Activated CD8-positive, alpha-beta memory T cell treated with anti-CD3 and anti-CD28 coated beads, Interleukin-2, amount 50 U/mL, for 4 hours (primary cell): ENCODE measurements at regions not wholly inside any gene's neighbourhood (a gene's known extent, or its start where the extent isn't known, plus 50 kb on each side); places are given as distances from the start of the nearest gene placed in this dataset.
"Not testable (repeated sequence)": the region's sequence is repeated elsewhere in the genome, so short reads cannot be mapped to it uniquely, and the experiment has no call there.

ENCODE experiments used
- DNase-seq: peaks from one replicate; pipeline ENCODE4 v3.0.0-alpha.2; 2020

DNA sequence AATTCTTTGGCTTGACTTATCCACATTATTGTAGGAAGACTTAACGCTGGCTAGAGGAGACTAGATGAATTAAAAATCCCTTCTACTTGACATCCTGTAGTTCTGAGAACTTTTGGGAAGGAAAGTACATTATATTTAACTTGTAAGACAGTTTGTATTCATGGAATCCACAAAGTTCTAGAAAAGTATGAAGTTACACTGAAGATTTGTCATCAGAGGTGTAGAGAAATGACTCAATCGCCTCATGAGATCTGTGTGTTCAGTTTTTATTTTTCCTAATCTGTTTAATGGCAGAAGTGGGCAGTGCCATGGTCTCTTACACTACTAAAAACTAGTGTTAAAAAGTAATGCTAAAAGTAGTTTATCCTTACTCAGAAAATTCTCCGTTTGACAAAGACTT is 89.1 kb upstream of the SMIM30 start:
- no peak for DNase-seq

DNA sequence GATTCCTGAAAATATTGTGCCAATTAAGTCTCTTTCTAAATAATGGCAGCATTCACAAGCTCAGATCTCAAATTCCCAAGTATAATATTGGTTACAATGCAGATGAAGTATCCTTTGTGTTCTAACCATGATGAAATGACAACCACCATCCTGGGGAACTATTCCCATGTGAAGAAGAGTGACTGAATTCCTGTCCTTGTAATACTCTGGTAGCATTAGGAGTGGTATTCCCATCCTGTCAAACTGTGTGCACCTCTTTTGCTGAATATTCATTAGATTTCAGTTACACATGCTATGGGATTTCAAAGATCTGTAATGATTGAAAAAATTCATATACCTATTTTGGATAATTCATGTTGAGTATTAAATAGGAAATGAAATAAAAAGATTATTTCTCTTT is 86.1 kb upstream of the SMIM30 start:
- no peak for DNase-seq

- no peak for DNase-seq
Measured at GRCh38 chr7:113202284-113202683, 83.9 kb upstream of the SMIM30 start.

DNA sequence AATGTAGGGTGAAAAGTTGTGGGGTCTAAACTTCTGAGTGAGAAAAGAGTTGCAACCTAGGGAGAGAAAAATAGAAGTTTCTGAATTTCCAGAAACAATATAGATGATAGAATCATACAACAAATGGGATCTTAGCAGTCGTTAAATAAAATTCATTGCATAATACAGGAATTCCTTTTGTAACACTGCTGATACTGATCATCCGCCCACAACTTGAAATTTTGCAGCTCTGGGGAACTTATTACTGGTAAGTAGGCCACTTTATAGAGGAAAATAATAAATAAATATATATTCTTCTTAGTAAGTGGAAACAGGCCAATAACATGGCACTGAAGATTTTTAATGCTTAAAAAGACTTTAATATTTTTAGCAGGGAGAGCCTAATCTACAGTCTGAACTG is 81.9 kb upstream of the SMIM30 start:
- no peak for DNase-seq

DNA sequence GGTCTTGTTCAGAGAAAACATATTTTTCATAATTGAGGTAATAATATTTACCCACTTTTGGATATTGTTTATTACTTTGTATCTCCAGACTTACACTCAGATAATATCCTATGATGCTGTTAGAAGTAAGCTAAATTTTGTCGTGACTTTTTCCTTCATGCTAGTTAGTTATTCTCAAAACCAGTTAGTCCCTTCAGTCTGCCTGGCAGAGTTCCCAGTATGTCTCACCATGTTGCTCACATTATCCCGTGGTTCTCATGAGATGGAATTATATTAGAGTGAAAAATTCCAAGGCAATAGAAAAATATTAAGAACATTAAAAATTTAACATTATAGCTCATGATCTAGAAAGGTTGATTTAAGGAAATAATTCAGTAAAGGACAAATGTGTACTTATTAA is 81.5 kb upstream of the SMIM30 start:
- DNase-seq: no peak

GRCh38 chr7:113199136-113199535 is 80.8 kb upstream of the SMIM30 start:
- DNase-seq: no peak

GRCh38 chr7:113198226-113198625 is 79.9 kb upstream of the SMIM30 start:
- DNase-seq: no peak

DNA sequence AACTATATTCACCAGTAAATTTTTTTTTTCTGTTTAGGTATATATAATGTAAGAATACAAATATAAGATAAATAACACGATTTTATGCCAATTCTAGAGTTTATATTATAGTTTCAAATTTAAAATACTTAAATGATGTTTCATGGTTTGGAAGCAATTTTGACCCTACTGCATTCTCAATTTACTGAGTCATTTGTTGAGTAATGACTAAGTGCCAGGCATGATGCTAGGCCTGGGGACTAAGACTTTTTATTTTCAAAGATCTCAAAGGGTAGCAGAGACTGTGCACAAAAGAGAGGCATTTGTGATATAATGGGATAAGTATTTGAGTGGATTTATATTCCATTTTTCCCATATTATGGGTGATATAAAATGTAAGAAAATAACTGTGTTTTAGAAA is 78.9 kb upstream of the SMIM30 start:
- DNase-seq: no peak

DNA sequence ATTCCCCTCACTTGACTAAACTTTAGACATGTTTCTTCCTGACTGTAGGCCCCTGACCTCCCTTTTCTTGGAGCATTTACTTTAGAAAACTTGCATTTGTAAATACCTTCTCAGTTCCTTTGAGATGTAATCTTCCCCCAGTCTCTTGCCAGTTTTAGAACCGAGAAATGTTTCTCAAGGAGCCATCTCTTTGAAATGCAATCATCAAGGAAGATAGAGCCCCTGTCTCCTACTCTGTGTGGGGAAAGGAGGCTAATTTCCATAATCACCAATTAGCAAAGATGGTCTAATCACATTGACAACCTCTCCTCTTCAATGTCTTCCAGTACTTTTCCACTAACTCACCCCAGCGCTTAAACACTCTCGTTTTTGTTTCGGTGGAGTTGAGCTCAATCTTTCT is 70.0 kb upstream of the SMIM30 start:
- no peak for DNase-seq

DNA sequence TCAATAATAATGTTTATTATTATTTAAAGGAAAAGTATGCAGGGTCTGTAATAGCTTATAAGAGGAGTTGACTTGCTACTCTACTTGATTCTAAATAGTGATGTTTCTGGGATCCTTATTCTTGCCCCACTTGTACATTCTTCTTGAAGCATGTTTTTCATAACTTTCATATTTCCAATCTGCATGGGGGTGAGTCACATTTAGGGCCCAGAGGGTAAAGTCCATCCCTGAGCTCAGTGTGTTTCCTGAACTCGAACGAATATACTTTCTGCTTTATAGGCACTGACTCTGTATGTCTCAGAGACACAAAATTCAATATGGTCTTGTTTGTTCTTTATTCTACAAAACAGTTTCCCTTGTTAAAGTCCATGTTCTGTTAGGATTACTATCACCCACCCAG is 61.0 kb upstream of the SMIM30 start:
- DNase-seq: no peak

DNA sequence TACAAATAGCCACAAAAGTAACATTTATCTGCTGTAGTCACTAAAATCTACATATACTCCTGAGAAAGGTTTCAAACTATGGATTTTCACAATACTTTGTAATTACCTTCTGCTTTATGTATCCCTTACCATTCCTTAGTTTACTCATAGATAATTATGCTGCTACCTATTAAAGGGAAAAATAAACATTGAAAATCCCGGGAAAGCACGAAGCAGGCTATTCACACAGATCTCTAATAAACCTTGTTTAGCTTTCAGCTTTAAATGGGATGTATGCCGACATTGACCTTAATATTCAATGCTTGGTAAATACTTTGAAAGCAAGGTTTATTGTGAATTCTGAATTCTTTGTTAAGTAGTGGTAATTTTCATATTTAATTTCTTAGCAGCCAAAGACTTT is 58.5 kb upstream of the SMIM30 start:
- no peak for DNase-seq

- DNase-seq: not testable (repeated sequence)
Measured at GRCh38 chr7:113176180-113176579, 57.8 kb upstream of the SMIM30 start.

DNA sequence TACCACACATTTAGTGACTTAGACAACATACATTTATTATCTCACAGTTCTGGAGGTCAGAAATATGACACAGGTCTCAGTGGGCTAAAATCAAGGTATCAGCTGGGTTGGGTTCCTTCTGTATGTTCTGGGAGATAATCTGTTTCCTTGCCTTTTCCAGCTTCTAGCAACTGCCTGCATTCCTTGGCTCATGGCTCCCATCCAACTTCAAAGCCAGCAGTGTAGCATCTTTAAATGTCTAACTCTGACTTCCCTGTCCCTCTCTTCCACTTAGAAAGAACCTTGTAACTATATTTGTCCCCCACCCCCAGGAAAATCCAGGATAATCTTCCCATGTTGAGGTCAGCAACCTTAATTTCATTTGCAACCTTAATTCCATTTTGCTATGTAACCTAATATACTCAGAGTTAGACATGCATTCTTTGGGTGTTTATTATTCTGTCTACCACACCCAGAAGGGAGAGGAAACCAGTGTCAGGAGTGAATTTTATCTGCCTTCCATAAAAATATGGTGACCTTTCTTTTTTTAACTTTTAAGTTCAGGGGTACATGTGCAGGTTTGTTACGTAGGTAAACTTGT is 57.3 kb upstream of the SMIM30 start:
- DNase-seq: no peak

DNA sequence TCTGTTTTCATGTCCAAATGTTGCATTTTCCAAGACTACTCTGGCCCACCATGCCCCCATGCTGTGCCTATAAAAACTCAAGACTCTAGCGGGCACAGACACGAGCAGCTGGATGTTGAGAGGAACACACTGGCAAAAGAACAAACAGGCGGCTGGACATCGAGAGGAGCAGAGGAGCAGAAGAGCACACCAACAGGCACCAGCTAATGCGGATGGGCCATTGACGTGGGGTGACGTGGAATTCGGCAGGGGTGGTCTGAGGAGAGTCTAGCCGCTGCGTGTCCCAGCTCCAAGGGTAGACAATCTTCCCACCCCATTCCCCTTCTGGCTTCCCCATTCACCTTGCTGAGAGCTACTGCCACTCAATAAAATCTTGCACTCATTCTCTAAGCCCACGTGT is 54.4 kb upstream of the SMIM30 start:
- DNase-seq: no peak

DNA sequence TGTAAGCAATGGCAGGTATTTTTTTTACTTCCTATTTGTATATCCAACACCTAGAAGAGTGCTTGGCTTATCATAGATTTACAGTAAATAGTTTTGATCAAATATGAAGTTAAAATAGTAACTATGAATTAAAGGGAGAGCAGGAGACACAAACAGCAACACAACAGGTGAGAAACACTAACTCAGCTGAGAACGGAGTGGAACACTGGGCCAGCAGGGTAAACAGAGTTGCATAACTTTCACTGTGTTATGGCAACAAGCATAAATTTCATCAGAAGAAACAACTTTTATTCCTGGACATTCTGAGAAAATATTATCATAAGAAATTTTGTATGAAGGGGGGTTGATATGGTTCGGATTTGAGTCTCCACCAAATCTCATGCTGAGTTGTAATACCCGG is 52.2 kb upstream of the SMIM30 start:
- no peak for DNase-seq
